Panc1 (cell line): ENCODE measurements at regions not wholly inside any gene's neighbourhood (a gene's known extent, or its start where the extent isn't known, plus 50 kb on each side); places are given as distances from the start of the nearest gene placed in this dataset.

Experiments
- ATAC-seq: fragments of 200-7000 bp; cut with Tn5 transposase; 2 replicates; pipeline ENCODE4 v1.9.1; 2020; ENCODE audit warnings: mild to moderate bottlenecking, moderate library complexity
- BruUV-seq: library from RNA; stranded (reverse); fragments of 400-500 nt; replicated peaks from 2 replicates; lab custom pipeline; 2021; lab: Mats Ljungman, UMichigan
- CTCF ChIA-PET: fragments of 300-600 bp; sonication (Branson Sonifier 250); formaldehyde crosslinking; loops from one replicate; lab custom pipeline; 2022; ENCODE audit warnings: antibody characterized with exemption; lab: Charles Lee
- POLR2A ChIA-PET: fragments of 300-600 bp; sonication (Branson Sonifier 250); formaldehyde crosslinking; loops from one replicate; lab custom pipeline; 2022; ENCODE audit warnings: antibody characterized with exemption; lab: Charles Lee
- DNase-seq: peaks from one replicate; pipeline ENCODE4 v3.0.0-alpha.2; 2010; ENCODE audit warnings: low read depth, low spot score
- H3K27ac ChIP-seq: 2 replicates; pipeline ENCODE4 v1.5.1; 2011; ENCODE audit warnings: mild to moderate bottlenecking, low read length, inconsistent platforms
- H3K27me3 ChIP-seq: fragments of 200-500 bp; sonication (Bioruptor generic); 2 replicates; pipeline ENCODE4 v1.6.0; 2014; ENCODE audit warnings: low read length, inconsistent platforms; ENCODE audit not compliant: control insufficient read depth, insufficient read depth
- H3K36me3 ChIP-seq: fragments of 200-500 bp; sonication (Bioruptor generic); 2 replicates; pipeline ENCODE4 v1.5.1; 2014; ENCODE audit warnings: inconsistent platforms, mild to moderate bottlenecking, low read length, moderate library complexity; ENCODE audit not compliant: control insufficient read depth, insufficient read depth
- H3K4me1 ChIP-seq: 2 replicates; pipeline ENCODE4 v1.5.1; 2011; ENCODE audit warnings: inconsistent platforms, mild to moderate bottlenecking, low read length, moderate library complexity; ENCODE audit not compliant: control insufficient read depth, insufficient read depth
- H3K4me3 ChIP-seq, 2 experiments: 2 replicates each; pipeline ENCODE4 v1.5.1; 2011 to 2012; ENCODE audit warnings: low read depth in 2 of 2, low read length in 2 of 2, mild to moderate bottlenecking in 2 of 2, inconsistent platforms in 1 of 2, moderate library complexity in 1 of 2
- H3K9me3 ChIP-seq: fragments of 200-500 bp; sonication (Bioruptor generic); 2 replicates; pipeline ENCODE4 v1.5.1; 2014; ENCODE audit warnings: low read depth, mild to moderate bottlenecking, inconsistent platforms, low read length, moderate library complexity; ENCODE audit not compliant: control insufficient read depth, insufficient read depth
- POLR2AphosphoS5 ChIP-seq: IDR thresholded peaks from 2 replicates; pipeline ENCODE4 v1.6.1; 2012; ENCODE audit warnings: mild to moderate bottlenecking, low read depth, low read length, moderate library complexity
- SIN3A ChIP-seq: IDR thresholded peaks from 2 replicates; pipeline ENCODE4 v1.6.1; 2012; ENCODE audit warnings: low read depth, mild to moderate bottlenecking, low read length, moderate library complexity, borderline replicate concordance; ENCODE audit not compliant: insufficient read depth
- TCF7L2 ChIP-seq: IDR thresholded peaks from 2 replicates; pipeline ENCODE4 v1.6.1; 2011; ENCODE audit warnings: mild to moderate bottlenecking, low read depth, low read length, inconsistent platforms
- in situ Hi-C: cut with HindIII; loops from 2 replicates; pipeline ENCODE4 v1.10.0; 2016; ENCODE audit warnings: low sequenced_read_pairs, low pct_unique_long_range_greater_than_20kb
- intact Hi-C: fragments of 100-400 bp; cut with micrococcal nuclease; formaldehyde crosslinking; loops from one replicate; pipeline ENCODE4 v1.10.0; 2022; ENCODE audit not compliant: unreplicated experiment
- TF ChIP-seq, protein P1 (sequence below): fragments of 450-650 bp; IDR thresholded peaks from 2 replicates; pipeline ENCODE4 v1.5.1; 2017; ENCODE audit warnings: mild to moderate bottlenecking
- TF ChIP-seq, protein P2 (sequence below), 2 experiments: IDR thresholded peaks; 2 replicates each; pipeline ENCODE4 v1.6.1; 2011 to 2012; ENCODE audit warnings: low read depth in 2 of 2, control low read depth in 1 of 2, low read length in 1 of 2, mild to moderate bottlenecking in 1 of 2, moderate library complexity in 1 of 2; ENCODE audit not compliant: insufficient read depth in 1 of 2

DNA sequence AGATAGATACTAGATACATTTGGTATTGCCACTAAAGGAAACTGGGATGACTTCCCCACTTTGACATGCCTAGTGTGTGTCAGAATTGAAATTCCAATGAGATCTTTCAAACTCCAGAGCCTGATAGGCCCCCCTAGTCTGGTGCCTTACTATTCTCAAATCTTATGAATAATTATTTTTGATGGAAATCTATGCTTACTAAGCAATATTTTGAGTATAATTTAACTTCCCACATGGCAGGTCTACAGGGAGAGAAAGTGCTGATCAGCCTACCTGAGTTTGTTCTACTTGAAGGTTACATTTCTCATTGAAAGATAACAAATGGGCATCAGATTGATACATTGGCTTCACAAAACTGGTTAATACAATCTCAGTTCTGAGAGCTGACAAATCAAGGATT lies 415.7 kb upstream of the BOD1L1 start:
- no TSS peak for BruUV-seq
- DNase-seq (no peak), ATAC-seq (no peak)
- intact Hi-C loops = no loop called here
- H3K4me3 ChIP-seq = no peak overlapping the region
- ChIA-PET POLR2A (no interaction called here), CTCF (no interaction called here)
- H3K27me3 ChIP-seq = no peaks in the 10 kb centered on the region
- no peaks in the 10 kb centered on the region for H3K36me3 ChIP-seq
- H3K4me1 ChIP-seq = no peaks in the 10 kb centered on the region
- TF ChIP-seq TCF7L2 = no peak
- TF ChIP-seq POLR2AphosphoS5 = no peak
- TF ChIP-seq, protein P1, sequence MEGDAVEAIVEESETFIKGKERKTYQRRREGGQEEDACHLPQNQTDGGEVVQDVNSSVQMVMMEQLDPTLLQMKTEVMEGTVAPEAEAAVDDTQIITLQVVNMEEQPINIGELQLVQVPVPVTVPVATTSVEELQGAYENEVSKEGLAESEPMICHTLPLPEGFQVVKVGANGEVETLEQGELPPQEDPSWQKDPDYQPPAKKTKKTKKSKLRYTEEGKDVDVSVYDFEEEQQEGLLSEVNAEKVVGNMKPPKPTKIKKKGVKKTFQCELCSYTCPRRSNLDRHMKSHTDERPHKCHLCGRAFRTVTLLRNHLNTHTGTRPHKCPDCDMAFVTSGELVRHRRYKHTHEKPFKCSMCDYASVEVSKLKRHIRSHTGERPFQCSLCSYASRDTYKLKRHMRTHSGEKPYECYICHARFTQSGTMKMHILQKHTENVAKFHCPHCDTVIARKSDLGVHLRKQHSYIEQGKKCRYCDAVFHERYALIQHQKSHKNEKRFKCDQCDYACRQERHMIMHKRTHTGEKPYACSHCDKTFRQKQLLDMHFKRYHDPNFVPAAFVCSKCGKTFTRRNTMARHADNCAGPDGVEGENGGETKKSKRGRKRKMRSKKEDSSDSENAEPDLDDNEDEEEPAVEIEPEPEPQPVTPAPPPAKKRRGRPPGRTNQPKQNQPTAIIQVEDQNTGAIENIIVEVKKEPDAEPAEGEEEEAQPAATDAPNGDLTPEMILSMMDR = no peak
- no peak for TF ChIP-seq SIN3A
- TF ChIP-seq, protein P2, sequence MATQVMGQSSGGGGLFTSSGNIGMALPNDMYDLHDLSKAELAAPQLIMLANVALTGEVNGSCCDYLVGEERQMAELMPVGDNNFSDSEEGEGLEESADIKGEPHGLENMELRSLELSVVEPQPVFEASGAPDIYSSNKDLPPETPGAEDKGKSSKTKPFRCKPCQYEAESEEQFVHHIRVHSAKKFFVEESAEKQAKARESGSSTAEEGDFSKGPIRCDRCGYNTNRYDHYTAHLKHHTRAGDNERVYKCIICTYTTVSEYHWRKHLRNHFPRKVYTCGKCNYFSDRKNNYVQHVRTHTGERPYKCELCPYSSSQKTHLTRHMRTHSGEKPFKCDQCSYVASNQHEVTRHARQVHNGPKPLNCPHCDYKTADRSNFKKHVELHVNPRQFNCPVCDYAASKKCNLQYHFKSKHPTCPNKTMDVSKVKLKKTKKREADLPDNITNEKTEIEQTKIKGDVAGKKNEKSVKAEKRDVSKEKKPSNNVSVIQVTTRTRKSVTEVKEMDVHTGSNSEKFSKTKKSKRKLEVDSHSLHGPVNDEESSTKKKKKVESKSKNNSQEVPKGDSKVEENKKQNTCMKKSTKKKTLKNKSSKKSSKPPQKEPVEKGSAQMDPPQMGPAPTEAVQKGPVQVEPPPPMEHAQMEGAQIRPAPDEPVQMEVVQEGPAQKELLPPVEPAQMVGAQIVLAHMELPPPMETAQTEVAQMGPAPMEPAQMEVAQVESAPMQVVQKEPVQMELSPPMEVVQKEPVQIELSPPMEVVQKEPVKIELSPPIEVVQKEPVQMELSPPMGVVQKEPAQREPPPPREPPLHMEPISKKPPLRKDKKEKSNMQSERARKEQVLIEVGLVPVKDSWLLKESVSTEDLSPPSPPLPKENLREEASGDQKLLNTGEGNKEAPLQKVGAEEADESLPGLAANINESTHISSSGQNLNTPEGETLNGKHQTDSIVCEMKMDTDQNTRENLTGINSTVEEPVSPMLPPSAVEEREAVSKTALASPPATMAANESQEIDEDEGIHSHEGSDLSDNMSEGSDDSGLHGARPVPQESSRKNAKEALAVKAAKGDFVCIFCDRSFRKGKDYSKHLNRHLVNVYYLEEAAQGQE (IDR thresholded peaks at IDR 0.05; ENCODE audit: insufficient read depth in 1 of 2, low read depth in 2 of 2, low read length in 1 of 2) = no peak
- H3K9me3 ChIP-seq = no peaks in the 10 kb centered on the region
- in situ Hi-C loops = no loop called here
- H3K27ac ChIP-seq = no peak overlapping the region

DNA sequence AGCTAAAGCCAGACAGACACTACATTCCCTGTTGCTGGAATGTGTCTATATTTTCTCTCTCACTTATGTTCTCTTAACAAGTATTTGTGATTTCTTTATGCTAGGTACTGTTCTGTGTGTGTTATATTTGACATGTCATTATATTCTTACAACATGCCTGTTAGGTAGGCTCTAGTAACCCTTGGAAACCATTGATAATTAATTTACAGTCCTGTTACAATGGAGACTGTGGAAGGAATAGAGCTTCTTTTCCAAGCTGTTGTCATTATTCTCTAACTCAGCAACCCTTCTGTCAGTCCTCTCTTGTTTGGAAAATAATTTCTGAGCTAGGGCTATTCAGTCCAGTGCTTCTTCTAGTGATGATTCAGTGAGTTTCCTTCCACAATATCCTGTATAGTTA lies 419.1 kb upstream of the BOD1L1 start:
- POLR2A ChIA-PET = no interaction called here
- intact Hi-C loops = no loop called here
- H3K4me3 ChIP-seq = no peak overlapping the region
- ATAC-seq = no peak
- H3K36me3 ChIP-seq = no peaks in the 10 kb centered on the region
- no peak for TF ChIP-seq TCF7L2
- TF ChIP-seq SIN3A = no peak
- TF ChIP-seq, protein P1 = no peak
- TF ChIP-seq, protein P2 (IDR thresholded peaks at IDR 0.05; ENCODE audit: insufficient read depth in 1 of 2, low read depth in 2 of 2, low read length in 1 of 2) = no peak
- no peak for TF ChIP-seq POLR2AphosphoS5
- H3K9me3 ChIP-seq = no peaks in the 10 kb centered on the region
- CTCF ChIA-PET = no interaction called here
- H3K27me3 ChIP-seq = no peaks in the 10 kb centered on the region
- no TSS peak for BruUV-seq
- in situ Hi-C loops = no loop called here
- no peaks in the 10 kb centered on the region for H3K4me1 ChIP-seq
- H3K27ac ChIP-seq = no peak overlapping the region
- no peak for DNase-seq
